ENCODE measurements at regions not wholly inside any gene's neighbourhood (a gene's known extent, or its start where the extent isn't known, plus 50 kb on each side); places are given as distances from the start of the nearest gene placed in this dataset.

DNA sequence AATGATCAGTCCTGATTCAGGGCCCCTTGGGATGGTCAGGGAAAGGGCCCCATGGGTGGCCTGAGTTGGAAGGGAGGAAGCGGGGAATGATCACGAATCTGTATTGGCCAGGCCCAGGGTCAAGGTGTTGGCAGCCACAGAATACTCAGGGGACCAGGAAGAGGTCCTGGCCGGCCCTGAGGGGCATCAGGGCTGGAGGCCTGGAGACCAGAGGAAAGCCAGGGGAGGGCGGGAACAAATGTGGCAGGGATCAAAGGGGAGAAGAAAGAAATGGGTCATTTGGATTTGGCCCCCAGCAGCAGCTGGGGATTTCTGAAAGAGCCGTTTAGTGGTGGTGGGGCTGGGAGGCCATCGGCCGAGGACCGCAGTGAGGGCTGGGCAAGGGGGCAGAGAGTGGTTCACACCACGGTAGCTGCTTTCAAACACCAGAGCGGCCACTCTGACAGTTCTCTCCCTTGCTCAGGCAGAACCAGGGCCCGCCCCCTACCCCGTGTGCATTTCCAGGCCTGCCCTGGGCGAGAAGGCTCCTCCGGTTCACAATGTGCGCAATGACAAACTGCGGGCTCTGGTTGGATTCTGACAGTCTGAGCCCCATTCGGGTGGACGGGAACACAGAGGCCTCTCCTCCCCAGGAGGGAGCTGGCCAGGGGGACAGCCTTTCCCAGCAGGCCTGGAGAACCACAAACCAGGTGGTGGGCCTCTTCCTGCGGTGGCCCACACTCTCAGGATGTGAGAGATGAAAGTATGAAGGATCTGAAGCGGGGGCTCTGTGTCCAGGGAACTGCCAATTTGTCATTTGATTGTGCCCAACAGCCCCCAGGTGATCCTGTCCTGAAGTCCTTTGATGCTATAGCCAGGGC is 220.3 kb upstream of the IER5L start:
- DNase-seq = no peak

DNA sequence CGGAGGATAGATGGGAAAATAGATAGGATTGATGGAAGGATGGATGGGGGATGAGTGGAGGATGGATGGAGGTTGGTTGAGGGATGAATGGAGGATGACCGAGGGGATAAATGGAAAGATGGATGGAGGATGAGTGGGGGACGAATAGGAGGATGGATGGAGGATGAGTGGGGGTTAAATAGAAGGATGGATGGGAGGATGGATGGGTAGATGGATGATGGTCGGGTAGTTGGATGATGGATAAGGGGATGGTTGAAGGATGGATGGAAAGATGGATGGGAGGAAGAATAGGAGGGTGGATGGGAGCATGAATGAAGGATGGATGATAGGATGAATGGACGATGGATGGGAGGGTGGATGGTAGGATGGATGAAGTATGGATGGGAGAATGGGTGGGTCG is 219.3 kb upstream of the IER5L start:
- DNase-seq = no peak

DNA sequence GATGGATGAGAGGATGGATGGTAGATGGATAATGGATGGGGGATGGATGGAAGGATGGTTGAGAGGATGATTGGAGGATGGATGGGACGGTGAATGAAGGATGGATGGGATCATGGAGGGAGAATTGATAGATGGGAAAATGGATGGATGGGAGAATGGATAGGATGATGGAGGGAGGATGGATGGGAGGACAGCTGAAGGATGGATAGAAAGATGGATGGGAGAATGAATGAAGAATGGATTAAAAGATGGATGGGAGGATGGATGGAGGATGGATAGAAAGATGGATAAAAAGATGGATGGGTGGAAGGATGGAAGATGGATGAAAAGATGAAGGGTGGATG is 218.3 kb upstream of the IER5L start:
- DNase-seq = no peak

DNA sequence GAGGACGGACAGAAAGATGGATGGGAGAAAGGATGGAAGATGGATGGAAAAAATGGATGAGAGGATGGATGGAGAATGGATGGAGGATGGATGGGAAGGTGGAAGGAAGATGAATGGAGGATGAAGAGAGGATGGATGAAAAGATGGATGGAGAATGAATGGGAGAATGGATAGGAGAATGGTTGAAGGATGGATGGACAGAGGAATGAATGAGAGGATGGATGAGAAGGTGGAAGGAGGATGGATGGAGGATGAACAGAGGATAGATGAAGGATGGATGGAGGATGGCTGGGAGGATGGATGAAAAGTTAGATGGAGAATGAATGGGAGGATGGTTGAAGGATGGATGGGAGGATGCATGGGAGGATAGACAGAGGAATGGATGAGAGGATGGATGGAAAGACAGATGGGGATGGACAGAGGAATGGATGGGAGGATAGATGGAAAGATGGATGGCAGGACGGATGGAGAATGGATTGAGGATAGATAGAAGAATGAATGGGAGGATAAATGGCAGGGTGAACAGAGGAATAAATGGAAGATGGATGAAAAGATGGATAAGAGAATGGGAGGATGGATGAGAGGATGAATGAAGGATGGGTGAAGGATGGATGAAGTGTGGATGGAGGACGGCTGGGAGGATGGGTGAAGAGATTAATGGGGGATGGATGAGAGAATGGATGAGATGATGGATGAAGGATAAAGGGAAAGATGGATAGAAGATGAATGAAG is 217.7 kb upstream of the IER5L start:
- no peak for DNase-seq

GRCh38 chr9:129394886-129395279 is 216.8 kb upstream of the IER5L start:
- DNase-seq = no peak

DNA sequence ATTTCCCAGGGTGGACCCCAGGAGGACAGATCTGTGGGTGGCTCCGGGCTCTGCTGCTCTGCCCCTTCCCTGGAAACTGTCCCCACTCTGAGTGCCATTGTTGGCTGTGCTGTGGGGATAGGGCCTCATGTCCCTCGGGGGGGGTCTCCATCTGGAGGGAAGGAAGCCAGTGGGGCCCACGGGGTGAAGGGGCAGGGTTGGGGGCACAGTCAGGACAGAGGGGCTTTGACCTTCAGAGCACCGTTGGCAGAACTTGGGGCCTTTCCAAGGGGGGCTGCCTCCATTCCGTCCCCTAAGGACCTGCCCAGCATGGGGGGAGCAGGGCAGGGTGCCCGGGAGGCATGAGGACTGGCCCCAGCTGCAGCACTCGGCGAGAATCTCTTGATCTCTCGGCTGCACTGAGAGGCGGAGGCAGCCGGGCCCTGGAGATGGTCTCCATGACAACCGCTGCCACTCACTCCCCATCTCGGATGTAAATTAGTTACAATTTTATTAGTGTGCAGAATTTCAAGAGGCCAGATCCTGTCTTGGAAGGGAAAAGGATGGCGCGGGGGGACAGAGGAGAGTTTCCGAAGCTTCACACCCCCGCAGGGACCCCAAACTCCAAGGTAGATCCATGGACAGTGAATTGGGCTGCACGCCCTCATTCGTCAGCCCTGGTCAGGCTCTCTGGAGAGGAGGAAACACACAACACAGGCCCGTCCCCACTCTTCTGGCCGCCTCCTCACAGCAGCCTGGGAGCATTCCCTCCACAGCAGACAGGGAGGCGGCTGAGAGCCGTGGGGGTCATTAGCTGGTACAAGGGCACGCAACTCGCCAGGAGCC is 216.2 kb upstream of the IER5L start:
- no peak for DNase-seq

- DNase-seq = no peak
Observed at GRCh38 chr9:129393064-129393463, 215.0 kb upstream of the IER5L start.

- DNase-seq = no peak
Observed at GRCh38 chr9:129392093-129392541, 214.1 kb upstream of the IER5L start.

- no peak for DNase-seq
Observed at GRCh38 chr9:129391221-129391661, 213.2 kb upstream of the IER5L start.

DNA sequence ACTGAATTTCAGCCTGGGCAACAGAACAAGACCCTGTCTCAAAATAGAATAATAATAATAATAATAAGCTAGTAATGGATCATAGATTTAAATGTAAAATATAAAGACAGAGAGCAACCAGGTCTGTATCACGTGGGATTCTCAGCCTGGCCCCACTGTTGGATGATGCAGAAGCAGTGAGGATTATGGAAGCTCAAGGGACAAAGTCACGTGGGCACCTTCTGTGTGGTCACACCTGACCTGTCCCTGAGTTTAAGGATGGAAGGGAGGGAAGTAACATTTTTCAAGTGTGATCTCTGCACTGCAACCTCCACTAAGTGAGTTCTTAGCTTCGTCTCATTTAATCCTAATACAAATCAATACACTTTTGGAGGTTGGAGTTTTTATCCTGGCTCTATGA is 212.5 kb upstream of the IER5L start:
- no peak for DNase-seq

- no peak for DNase-seq
Observed at GRCh38 chr9:129387822-129388221, 209.8 kb upstream of the IER5L start.

DNA sequence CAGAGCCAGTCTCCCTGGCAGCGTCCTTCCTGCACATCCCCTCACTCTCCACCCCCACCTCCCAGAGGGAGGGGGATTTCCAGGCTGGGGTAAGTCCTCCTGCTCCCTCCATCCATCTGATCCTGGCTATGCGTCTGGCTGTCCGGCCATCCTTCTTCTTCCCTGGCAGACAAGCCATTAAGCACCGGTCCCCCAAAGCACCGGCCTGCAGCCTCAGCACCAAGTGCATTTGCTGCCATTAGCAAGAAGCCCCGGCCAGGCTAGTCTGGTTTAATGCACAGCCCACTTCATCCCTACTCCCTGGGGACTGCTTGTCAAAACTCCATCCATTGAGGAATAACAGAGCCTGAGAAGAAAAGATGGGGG is 208.7 kb upstream of the IER5L start:
- DNase-seq = no peak

DNA sequence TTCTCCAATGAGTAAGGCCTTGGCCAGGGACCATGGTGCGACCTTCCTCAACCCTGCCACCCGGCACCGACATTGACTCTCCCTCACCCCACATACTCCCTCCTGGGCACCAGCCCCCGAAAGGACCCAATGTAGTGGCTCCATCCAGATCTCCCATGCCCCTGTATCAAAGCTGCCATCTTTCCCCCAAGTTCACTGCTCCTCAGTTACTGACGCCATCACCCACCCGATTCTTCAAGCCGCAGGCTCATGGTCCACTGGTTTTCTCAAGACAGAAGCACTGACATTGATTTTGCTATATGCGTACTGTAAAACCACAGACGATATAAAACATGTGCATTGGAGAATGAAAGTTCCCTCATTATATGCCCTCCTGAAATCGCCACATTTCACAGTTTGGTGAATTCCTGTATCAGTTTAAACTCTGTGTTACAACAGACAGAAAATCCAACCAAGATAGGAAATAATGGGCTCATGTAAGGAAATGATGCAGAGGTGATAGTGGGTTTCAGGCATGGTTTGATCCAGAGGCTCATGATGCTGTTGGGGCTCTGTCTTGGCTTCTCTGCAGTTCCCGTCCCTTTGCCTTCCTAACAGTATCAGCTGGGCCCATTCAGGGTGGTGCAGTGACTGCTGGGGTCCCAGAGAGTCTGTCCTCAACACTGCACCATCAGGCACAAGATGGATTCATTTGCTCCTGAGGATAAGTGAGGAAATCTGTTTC is 207.3 kb upstream of the IER5L start:
- no peak for DNase-seq

DNA sequence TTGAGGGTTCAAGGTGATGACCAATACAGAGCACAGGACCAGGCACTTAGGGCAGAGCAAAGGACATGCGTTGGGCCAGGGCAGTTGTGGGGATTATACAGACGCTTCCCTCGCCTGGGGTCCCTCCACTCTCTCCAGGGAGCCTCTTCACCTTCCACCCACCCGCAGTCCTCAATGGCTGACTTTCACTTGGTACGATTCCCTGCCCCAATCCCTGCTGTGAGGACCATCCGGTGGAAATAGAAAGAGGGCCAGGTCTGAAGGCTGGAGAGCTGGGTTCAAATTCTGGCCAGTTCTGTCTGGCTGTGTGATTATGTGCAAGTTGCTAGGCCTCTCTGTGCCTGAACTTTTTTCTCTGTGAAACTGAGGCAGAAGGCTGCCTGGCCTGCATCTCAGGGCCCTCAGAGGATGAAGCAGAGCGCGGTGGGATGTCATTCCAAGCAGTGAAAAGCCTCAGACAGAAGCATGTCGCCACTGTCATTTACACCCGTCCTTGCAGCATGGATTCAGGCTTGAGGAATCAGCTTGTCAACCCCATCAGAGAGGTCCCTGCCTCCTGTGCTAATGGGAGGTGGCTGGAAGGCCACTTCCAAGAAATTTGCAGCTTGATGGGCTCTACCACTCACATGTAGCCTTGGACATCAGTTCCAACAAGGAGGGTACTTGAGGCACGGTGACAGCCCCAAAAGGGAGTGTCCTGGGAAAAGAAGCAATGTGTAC is 206.6 kb upstream of the IER5L start:
- no peak for DNase-seq

DNA sequence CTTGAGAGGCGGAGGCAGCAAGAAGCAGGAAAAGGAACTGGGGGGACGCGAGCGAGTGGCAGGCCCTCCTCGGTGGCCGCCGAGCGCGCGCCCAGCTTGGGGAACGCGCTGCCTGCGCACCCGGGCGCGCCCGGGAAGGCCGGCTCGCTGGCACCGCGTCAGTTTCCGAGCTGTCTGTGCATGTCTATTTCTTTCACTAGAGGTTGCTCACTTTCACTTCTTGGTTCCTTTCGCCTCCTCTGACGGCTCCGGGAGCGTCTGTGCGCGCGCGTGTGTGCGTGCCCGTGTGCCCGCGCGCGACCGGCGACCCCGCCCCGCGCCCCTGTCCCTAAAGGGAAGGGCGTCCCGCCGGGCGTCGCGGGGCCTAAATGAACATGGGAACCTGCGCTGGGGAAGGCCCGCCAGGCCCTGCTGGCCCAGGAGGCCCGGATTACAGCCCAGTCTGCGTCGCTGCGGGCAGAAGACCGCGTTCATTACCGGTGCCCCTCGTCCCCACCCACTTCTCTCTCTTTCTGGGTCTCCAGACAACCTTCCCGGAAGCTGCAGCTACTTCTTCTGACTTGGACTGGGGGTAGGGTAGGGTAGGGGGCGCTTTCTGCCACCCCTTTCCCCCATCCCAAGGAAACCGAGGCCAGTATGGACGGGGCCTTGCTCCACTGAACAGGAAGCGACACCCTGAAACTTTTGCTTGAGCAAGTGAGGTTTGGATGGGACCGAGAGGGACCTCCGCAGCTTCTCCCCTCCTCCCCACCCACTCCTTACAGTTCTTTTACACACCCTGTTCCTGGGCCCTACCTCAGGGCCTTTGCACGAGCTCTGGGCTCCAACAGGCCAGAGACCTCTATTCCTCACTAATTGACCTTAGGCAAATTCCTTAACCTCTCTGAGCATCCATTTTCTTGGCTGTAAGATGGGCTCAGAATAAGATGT is 205.8 kb upstream of the IER5L start:
- peak; percentile 67 to 68 for DNase-seq

- DNase-seq = peak in 1 of 2 donors; percentile 20
Observed at GRCh38 chr9:129383019-129383560, 205.0 kb upstream of the IER5L start.

- no peak for DNase-seq
Observed at GRCh38 chr9:129382281-129383018, 204.4 kb upstream of the IER5L start.

DNA sequence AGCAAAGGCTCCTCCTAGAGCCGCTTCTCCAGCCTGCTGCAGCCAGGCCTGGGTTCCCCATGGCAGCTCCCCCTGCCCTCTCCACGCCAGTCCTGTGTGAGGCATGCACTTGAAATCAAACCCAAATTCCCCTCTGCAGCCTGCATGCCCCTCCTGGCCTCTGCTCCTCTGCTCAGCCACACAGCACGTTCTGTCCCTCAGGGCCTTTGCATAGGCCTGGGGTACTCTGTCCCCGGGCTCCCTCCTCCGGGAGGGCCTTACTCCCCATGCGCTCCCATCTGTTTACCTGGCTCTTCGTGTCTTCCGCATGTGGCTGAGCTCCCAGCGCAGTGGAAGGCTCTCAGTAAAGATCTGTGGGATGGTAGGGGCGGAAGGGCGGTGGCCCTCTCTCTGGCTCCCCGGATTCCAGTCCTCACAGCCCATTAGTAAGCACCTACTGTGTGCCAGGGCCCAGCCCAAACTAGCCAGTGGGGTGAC is 203.5 kb upstream of the IER5L start:
- DNase-seq = no peak

- no peak for DNase-seq
Observed at GRCh38 chr9:129380961-129381401, 202.9 kb upstream of the IER5L start.

DNA sequence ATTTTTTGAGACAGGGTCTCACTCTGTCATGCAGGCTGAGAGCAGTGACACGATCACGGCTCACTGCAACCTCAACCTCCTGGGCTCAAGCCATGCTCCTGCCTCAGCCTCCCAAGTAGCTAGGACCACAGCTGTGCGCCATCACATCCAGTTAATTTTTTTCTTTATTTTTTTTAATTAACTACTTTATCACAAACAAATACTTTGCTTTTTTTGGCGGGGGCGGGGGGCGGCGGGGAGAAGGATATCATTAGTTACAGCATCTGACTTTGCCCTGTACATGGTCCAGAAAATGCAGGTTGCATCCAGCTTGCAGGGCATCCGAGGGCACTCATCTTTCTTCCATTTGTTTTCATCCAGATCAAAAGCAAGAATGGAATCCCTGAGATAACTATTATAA is 201.8 kb upstream of the IER5L start:
- DNase-seq = no peak
